ENCODE measurements at regions not wholly inside any gene's neighbourhood (a gene's known extent, or its start where the extent isn't known, plus 50 kb on each side); places are given as distances from the start of the nearest gene placed in this dataset.

GRCh38 chr1:201614262-201615015, 75.5 kb downstream of the NAV1 start:
- no peaks in the 10 kb centered on the region for H3K9me3 ChIP-seq (ENCODE audit: control insufficient read depth, insufficient read depth, low read length)
- H3K27me3 ChIP-seq (ENCODE audit: control insufficient read depth, insufficient read depth, low read length): peaks cover 4% of the 10 kb centered on the region
- H3K9ac ChIP-seq (ENCODE audit: low read depth, low read length): no peak overlapping the region
- H3K4me1 ChIP-seq (ENCODE audit: control insufficient read depth, insufficient read depth, low read length): peaks cover 12% of the 10 kb centered on the region
- H3K36me3 ChIP-seq (ENCODE audit: control insufficient read depth, insufficient read depth, low read length): no peaks in the 10 kb centered on the region
- H3K4me3 ChIP-seq (ENCODE audit: low read depth, low read length): peak overlapping the region; percentile 54

- peaks cover 4% of the 10 kb centered on the region for H3K27me3 ChIP-seq (ENCODE audit: control insufficient read depth, insufficient read depth, low read length)
- no peaks in the 10 kb centered on the region for H3K9me3 ChIP-seq (ENCODE audit: control insufficient read depth, insufficient read depth, low read length)
- H3K4me1 ChIP-seq (ENCODE audit: control insufficient read depth, insufficient read depth, low read length): peaks cover 12% of the 10 kb centered on the region
- no peak overlapping the region for H3K9ac ChIP-seq (ENCODE audit: low read depth, low read length)
- H3K4me3 ChIP-seq (ENCODE audit: low read depth, low read length): no peak overlapping the region
- H3K36me3 ChIP-seq (ENCODE audit: control insufficient read depth, insufficient read depth, low read length): no peaks in the 10 kb centered on the region
Measured at GRCh38 chr1:201617157-201617556, 78.2 kb downstream of the NAV1 start.

GRCh38 chr1:201618389-201618788, 79.5 kb downstream of the NAV1 start:
- Histone ChIP-seq H3K4me1 (ENCODE audit: control insufficient read depth, insufficient read depth, low read length) (peaks cover 12% of the 10 kb centered on the region), H3K36me3 (ENCODE audit: control insufficient read depth, insufficient read depth, low read length) (no peaks in the 10 kb centered on the region), H3K27me3 (ENCODE audit: control insufficient read depth, insufficient read depth, low read length) (no peaks in the 10 kb centered on the region), H3K9me3 (ENCODE audit: control insufficient read depth, insufficient read depth, low read length) (no peaks in the 10 kb centered on the region), H3K4me3 (ENCODE audit: low read depth, low read length) (no peak overlapping the region), H3K9ac (ENCODE audit: low read depth, low read length) (no peak overlapping the region)

- no peaks in the 10 kb centered on the region for H3K27me3 ChIP-seq (ENCODE audit: control insufficient read depth, insufficient read depth, low read length)
- H3K9ac ChIP-seq (ENCODE audit: low read depth, low read length): no peak overlapping the region
- peaks cover 12% of the 10 kb centered on the region for H3K4me1 ChIP-seq (ENCODE audit: control insufficient read depth, insufficient read depth, low read length)
- H3K9me3 ChIP-seq (ENCODE audit: control insufficient read depth, insufficient read depth, low read length): no peaks in the 10 kb centered on the region
- H3K36me3 ChIP-seq (ENCODE audit: control insufficient read depth, insufficient read depth, low read length): no peaks in the 10 kb centered on the region
- no peak overlapping the region for H3K4me3 ChIP-seq (ENCODE audit: low read depth, low read length)
Measured at GRCh38 chr1:201618905-201619304, 80.0 kb downstream of the NAV1 start.

- H3K4me1 ChIP-seq (ENCODE audit: control insufficient read depth, insufficient read depth, low read length): peaks cover 12% of the 10 kb centered on the region
- no peak overlapping the region for H3K9ac ChIP-seq (ENCODE audit: low read depth, low read length)
- H3K4me3 ChIP-seq (ENCODE audit: low read depth, low read length): no peak overlapping the region
- no peaks in the 10 kb centered on the region for H3K27me3 ChIP-seq (ENCODE audit: control insufficient read depth, insufficient read depth, low read length)
- no peaks in the 10 kb centered on the region for H3K9me3 ChIP-seq (ENCODE audit: control insufficient read depth, insufficient read depth, low read length)
- H3K36me3 ChIP-seq (ENCODE audit: control insufficient read depth, insufficient read depth, low read length): no peaks in the 10 kb centered on the region
Measured at GRCh38 chr1:201619513-201619912, 80.6 kb downstream of the NAV1 start.

DNA sequence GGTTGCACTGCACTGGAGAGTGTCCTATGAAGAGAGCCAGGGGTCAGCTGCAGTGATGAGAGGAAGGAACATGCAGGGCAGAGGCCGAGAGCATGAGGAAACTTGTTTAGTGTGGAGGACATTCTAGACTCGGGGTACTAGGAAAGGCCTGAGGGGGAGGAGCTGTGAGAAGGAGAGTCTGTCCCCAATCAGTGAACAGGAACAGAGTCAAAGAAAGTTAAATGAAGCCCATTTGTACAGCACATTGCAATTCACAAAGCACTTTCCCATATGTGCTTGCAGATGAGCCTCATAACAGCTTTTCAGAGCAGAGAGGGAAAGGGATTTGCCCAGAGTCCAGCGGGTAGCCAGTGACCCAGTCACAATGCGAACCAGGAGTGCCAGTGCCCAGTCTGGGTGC, 83.4 kb downstream of the NAV1 start:
- no peak overlapping the region for H3K9ac ChIP-seq (ENCODE audit: low read depth, low read length)
- H3K4me3 ChIP-seq (ENCODE audit: low read depth, low read length): no peak overlapping the region
- H3K36me3 ChIP-seq (ENCODE audit: control insufficient read depth, insufficient read depth, low read length): no peaks in the 10 kb centered on the region
- H3K27me3 ChIP-seq (ENCODE audit: control insufficient read depth, insufficient read depth, low read length): no peaks in the 10 kb centered on the region
- H3K9me3 ChIP-seq (ENCODE audit: control insufficient read depth, insufficient read depth, low read length): no peaks in the 10 kb centered on the region
- H3K4me1 ChIP-seq (ENCODE audit: control insufficient read depth, insufficient read depth, low read length): peaks cover 12% of the 10 kb centered on the region

- Histone ChIP-seq H3K36me3 (ENCODE audit: control insufficient read depth, insufficient read depth, low read length) (no peaks in the 10 kb centered on the region), H3K4me1 (ENCODE audit: control insufficient read depth, insufficient read depth, low read length) (peaks cover 12% of the 10 kb centered on the region), H3K4me3 (ENCODE audit: low read depth, low read length) (no peak overlapping the region), H3K9ac (ENCODE audit: low read depth, low read length) (no peak overlapping the region), H3K9me3 (ENCODE audit: control insufficient read depth, insufficient read depth, low read length) (no peaks in the 10 kb centered on the region), H3K27me3 (ENCODE audit: control insufficient read depth, insufficient read depth, low read length) (no peaks in the 10 kb centered on the region)
Measured at GRCh38 chr1:201622824-201623223, 83.9 kb downstream of the NAV1 start.

DNA sequence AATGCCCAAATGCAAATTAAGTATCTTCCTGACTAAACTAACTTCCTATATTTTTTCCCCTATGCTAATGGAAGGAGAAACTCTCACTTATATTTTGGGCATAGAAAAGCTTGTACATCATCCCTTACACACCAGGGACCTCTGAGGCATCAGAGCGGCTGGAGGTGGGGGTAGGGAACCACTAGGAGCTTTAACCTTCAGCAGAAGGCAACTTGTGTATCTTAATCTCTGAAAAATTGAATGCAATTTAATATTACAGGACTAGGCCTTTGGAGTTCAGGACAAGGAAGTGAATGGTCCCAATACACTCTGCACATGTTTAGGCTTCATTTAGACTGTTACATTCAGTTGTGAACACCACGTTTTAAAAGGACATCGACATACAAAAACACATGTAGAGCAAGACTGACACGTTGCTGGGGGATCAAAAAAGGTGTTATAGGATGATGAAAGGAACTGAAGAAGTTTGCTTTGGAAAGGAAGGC, 85.9 kb downstream of the NAV1 start:
- no peaks in the 10 kb centered on the region for H3K27me3 ChIP-seq (ENCODE audit: control insufficient read depth, insufficient read depth, low read length)
- H3K4me3 ChIP-seq (ENCODE audit: low read depth, low read length): no peak overlapping the region
- H3K9ac ChIP-seq (ENCODE audit: low read depth, low read length): no peak overlapping the region
- H3K4me1 ChIP-seq (ENCODE audit: control insufficient read depth, insufficient read depth, low read length): peaks cover 4% of the 10 kb centered on the region
- no peaks in the 10 kb centered on the region for H3K9me3 ChIP-seq (ENCODE audit: control insufficient read depth, insufficient read depth, low read length)
- no peaks in the 10 kb centered on the region for H3K36me3 ChIP-seq (ENCODE audit: control insufficient read depth, insufficient read depth, low read length)

- Histone ChIP-seq H3K36me3 (ENCODE audit: control insufficient read depth, insufficient read depth, low read length) (no peaks in the 10 kb centered on the region), H3K4me1 (ENCODE audit: control insufficient read depth, insufficient read depth, low read length) (peaks cover 5% of the 10 kb centered on the region), H3K4me3 (ENCODE audit: low read depth, low read length) (no peak overlapping the region), H3K27me3 (ENCODE audit: control insufficient read depth, insufficient read depth, low read length) (no peaks in the 10 kb centered on the region), H3K9me3 (ENCODE audit: control insufficient read depth, insufficient read depth, low read length) (no peaks in the 10 kb centered on the region), H3K9ac (ENCODE audit: low read depth, low read length) (no peak overlapping the region)
Measured at GRCh38 chr1:201625226-201625761, 86.4 kb downstream of the NAV1 start.

DNA sequence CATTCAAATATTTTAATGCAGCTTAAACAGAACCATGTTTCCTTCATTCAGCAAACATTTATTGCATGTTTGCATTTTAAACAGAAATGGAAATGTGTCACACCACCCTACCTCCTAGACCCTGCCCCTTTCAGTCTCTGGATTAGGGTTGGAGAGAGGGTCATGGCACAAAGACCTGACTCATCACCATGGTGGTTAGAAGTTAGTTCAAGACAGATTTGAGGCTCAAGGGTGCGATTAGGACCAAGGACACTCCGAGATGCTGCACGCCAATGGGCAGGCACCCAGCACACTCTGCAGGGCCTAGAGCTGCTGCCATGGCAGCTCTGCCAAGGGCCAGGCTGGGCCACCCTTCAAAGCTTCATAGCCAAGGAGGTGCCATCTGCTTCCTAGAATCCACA, 86.9 kb downstream of the NAV1 start:
- no peaks in the 10 kb centered on the region for H3K9me3 ChIP-seq (ENCODE audit: control insufficient read depth, insufficient read depth, low read length)
- no peaks in the 10 kb centered on the region for H3K36me3 ChIP-seq (ENCODE audit: control insufficient read depth, insufficient read depth, low read length)
- H3K4me3 ChIP-seq (ENCODE audit: low read depth, low read length): no peak overlapping the region
- peaks cover 10% of the 10 kb centered on the region for H3K4me1 ChIP-seq (ENCODE audit: control insufficient read depth, insufficient read depth, low read length)
- no peaks in the 10 kb centered on the region for H3K27me3 ChIP-seq (ENCODE audit: control insufficient read depth, insufficient read depth, low read length)
- no peak overlapping the region for H3K9ac ChIP-seq (ENCODE audit: low read depth, low read length)

DNA sequence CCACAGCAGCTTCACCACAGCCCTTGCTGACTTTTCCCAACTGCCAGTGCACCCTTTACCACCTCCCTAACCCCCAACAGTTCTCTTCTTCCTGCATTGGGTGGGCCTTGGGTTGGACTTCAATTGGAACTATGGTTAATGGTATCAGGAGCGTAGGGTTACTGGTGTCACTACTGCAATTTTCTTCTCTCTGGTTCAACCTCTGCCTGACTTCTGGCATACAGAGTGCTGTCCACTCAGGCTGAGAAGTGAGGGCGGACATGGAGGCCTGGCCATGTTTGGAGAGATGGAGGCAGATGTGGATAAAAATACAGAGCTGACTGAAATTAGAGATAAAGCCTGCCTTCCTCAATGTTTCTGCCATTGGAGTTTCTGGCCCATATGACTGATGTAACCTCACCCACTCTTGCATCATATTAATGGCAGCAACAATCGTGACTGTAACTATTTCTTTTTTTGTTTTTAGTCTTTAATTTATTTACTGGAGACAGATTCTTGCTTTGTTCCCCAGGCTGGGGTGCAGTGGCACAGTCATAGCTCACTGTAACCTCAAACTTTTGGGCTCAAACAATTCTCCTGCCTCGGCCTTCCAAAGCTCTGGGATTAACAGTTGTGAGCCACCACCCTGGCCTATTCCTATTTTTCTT, 87.8 kb downstream of the NAV1 start:
- Histone ChIP-seq H3K27me3 (ENCODE audit: control insufficient read depth, insufficient read depth, low read length) (no peaks in the 10 kb centered on the region), H3K4me1 (ENCODE audit: control insufficient read depth, insufficient read depth, low read length) (peaks cover 10% of the 10 kb centered on the region), H3K4me3 (ENCODE audit: low read depth, low read length) (no peak overlapping the region), H3K9ac (ENCODE audit: low read depth, low read length) (no peak overlapping the region), H3K36me3 (ENCODE audit: control insufficient read depth, insufficient read depth, low read length) (no peaks in the 10 kb centered on the region), H3K9me3 (ENCODE audit: control insufficient read depth, insufficient read depth, low read length) (no peaks in the 10 kb centered on the region)

- Histone ChIP-seq H3K4me1 (ENCODE audit: control insufficient read depth, insufficient read depth, low read length) (peaks cover 10% of the 10 kb centered on the region), H3K9me3 (ENCODE audit: control insufficient read depth, insufficient read depth, low read length) (no peaks in the 10 kb centered on the region), H3K27me3 (ENCODE audit: control insufficient read depth, insufficient read depth, low read length) (no peaks in the 10 kb centered on the region), H3K4me3 (ENCODE audit: low read depth, low read length) (no peak overlapping the region), H3K9ac (ENCODE audit: low read depth, low read length) (no peak overlapping the region), H3K36me3 (ENCODE audit: control insufficient read depth, insufficient read depth, low read length) (no peaks in the 10 kb centered on the region)
Measured at GRCh38 chr1:201628490-201628889, 89.6 kb downstream of the NAV1 start.
